HAP-1 (cell line): ENCODE measurements at regions not wholly inside any gene's neighbourhood (a gene's known extent, or its start where the extent isn't known, plus 50 kb on each side); places are given as distances from the start of the nearest gene placed in this dataset.

Experiments used
- DNase-seq, 2 experiments: peaks; one replicate each; pipeline ENCODE4 v3.0.0-alpha.2; 2016 to 2020; ENCODE audit warnings: low spot score in 2 of 2
- H3K27me3 ChIP-seq: fragments of 250-450 bp; sonication (Bioruptor Pico); 2 replicates; pipeline ENCODE4 v1.5.1; 2020; ENCODE audit warnings: low read depth, mild to moderate bottlenecking, moderate library complexity
- H3K36me3 ChIP-seq: fragments of 250-450 bp; sonication (Bioruptor Pico); replicated peaks from 2 replicates; pipeline ENCODE4 v1.5.1; 2020; ENCODE audit warnings: mild to moderate bottlenecking
- H3K4me1 ChIP-seq: fragments of 250-450 bp; sonication (Bioruptor Pico); 2 replicates; pipeline ENCODE4 v1.5.1; 2020; ENCODE audit warnings: mild to moderate bottlenecking
- H3K4me3 ChIP-seq: fragments of 250-450 bp; sonication (Bioruptor Pico); 2 replicates; pipeline ENCODE4 v1.5.1; 2020; ENCODE audit warnings: mild to moderate bottlenecking, moderate library complexity
- H3K9me3 ChIP-seq: fragments of 250-450 bp; sonication (Bioruptor Pico); 2 replicates; pipeline ENCODE4 v1.5.1; 2020; ENCODE audit warnings: mild to moderate bottlenecking, moderate library complexity
- in situ Hi-C: fragments of 300-500 bp; cut with MboI; formaldehyde crosslinking; loops from 3 replicates; pipeline ENCODE4 v1.14.3; 2020; ENCODE audit warnings: low sequenced_read_pairs, inconsistent platforms, mixed read lengths

DNA sequence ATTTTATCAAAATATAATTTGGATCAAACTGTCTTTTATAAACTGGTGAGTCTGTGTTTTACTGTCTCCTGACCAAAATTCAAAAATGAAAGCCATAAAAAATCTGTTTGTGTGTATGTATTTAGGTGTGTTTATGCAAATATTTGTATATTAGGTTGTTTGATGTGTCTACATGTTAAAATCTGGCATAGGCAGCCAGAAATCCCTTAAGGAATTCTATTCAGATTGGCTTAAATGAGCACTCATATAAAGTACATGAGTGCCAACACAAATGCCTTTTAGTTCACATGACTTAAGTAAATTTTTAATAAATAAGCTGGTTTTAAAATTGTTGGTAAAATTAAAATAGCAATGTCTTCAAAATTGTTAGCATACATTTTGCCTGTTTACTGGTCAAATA, 133.3 kb upstream of the GUCY1A2 start:
- Histone ChIP-seq H3K9me3 (no peaks in the 10 kb centered on the region), H3K27me3 (0 out of 2 replicates have a peak, but pooled peaks cover 2% of the 10 kb centered on the region), H3K36me3 (no peaks in the 10 kb centered on the region), H3K4me1 (no peaks in the 10 kb centered on the region), H3K4me3 (no peak overlapping the region)
- in situ Hi-C loops, result no loop called here
- DNase-seq, result no peak

DNA sequence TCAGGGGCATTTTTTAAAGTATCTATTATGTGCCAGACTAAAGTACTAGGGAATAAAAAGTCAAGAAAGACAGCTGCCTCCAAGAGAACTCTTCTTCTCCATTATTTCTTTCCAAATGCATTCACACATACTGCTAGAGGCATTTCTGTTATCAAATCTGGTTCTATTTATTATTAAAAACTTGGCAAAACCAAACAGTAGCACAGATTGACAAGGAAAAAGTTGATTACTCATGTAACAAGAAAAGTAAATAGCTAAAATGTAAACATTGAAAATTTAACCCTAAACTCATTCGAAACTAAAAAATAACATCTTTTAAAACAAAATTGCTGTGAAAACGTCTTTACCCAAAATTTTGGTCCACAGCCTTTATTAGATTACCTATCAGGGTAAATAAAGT, 132.9 kb upstream of the GUCY1A2 start:
- in situ Hi-C loops, result no loop called here
- Histone ChIP-seq H3K4me1 (no peaks in the 10 kb centered on the region), H3K4me3 (no peak overlapping the region), H3K36me3 (no peaks in the 10 kb centered on the region), H3K9me3 (no peaks in the 10 kb centered on the region), H3K27me3 (0 out of 2 replicates have a peak, but pooled peaks cover 5% of the 10 kb centered on the region)
- DNase-seq, result no peak

DNA sequence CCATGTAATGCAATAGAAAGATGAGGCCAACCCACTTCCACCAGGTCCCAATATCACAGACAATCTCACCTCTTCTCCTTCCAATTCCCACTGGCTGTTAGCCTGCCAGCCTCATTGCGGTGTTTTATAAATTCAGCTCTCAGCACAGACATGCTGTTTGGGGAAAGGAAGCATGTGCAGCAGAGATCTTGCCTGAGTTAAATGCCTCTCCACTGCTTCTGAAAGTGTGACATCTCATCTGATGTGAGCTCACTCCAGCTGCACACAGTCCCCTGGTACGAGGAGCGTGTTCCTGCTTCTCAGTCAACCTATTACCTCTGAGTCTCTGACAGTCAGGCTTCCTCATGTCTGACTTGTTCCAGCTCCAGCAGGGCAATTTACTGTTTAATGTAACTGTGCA, 122.7 kb upstream of the GUCY1A2 start:
- in situ Hi-C loops, result no loop called here
- no peaks in the 10 kb centered on the region for H3K4me1 ChIP-seq

DNA sequence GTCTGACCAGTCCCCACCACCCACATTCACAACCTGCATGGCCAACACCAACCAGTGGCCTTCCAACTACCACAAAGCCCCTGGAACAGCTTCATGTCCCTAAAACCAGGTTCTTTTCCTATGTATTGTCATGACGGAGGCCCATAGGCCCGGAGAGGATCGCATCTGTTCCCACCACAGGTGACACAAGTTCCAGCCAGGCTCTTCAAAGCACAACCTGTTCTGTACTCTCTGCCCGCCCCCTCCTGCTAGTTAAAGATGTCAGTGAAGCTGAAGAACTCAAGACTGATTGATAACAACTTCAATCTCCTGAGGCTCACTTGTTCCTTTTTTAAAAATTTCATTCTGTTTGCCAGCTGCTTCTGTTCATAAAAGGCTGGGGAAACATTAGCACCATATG, 121.1 kb upstream of the GUCY1A2 start:
- in situ Hi-C loops, result no loop called here
- no peak for DNase-seq
- Histone ChIP-seq H3K4me3 (no peak overlapping the region), H3K36me3 (no peaks in the 10 kb centered on the region), H3K27me3 (no peaks in the 10 kb centered on the region), H3K9me3 (no peaks in the 10 kb centered on the region), H3K4me1 (no peaks in the 10 kb centered on the region)

More for the DNA sequence above, 122.7 kb upstream of the GUCY1A2 start:
- DNase-seq, result no peak
- no peak overlapping the region for H3K4me3 ChIP-seq
- no peaks in the 10 kb centered on the region for H3K9me3 ChIP-seq
- H3K36me3 ChIP-seq, result no peaks in the 10 kb centered on the region
- no peaks in the 10 kb centered on the region for H3K27me3 ChIP-seq

DNA sequence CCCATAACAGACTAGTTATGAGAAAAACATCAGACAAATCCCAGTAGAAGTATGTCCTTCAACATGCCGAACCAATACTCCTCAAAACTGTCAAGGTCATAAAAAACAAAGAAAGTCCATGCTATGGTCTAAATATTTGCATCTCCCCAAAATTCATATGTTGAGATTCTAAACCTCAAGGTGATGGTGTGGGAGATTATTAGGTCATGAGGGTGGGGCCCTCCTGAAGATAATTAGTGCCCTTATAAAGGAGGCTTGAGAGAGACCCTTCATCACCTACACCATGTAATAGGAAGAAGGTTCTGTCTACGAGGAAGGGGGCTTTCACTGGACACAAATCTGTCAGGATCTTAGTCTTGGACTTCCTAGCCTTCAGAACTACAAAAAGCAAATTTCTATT, 118.6 kb upstream of the GUCY1A2 start:
- no peaks in the 10 kb centered on the region for H3K36me3 ChIP-seq
- H3K4me3 ChIP-seq, result no peak overlapping the region
- DNase-seq, result no peak
- H3K4me1 ChIP-seq, result no peaks in the 10 kb centered on the region
- in situ Hi-C loops, result no loop called here
- H3K9me3 ChIP-seq, result no peaks in the 10 kb centered on the region
- H3K27me3 ChIP-seq, result 0 out of 2 replicates have a peak, but pooled peaks cover 5% of the 10 kb centered on the region

DNA sequence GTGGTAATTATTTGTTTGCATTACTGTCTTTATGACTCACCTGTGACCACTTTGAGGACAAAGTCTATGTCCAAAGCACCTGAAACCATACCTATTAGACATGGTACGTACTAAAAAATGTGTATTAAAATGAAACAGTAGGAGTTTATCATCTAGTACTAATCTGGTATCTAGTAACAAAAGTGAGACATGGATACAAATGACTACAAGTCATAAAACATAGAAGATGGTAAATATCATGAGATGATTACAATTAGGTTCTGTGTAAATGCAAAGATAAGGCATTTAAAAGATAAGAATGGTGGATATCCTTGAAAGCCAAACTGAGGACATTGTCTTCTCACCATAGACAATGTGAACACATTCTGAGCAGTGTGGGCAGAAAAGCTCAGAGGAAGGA, 113.5 kb upstream of the GUCY1A2 start:
- in situ Hi-C loops, result no loop called here
- DNase-seq, result no peak
- H3K27me3 ChIP-seq, result 0 out of 2 replicates have a peak, but pooled peaks cover 5% of the 10 kb centered on the region

DNA sequence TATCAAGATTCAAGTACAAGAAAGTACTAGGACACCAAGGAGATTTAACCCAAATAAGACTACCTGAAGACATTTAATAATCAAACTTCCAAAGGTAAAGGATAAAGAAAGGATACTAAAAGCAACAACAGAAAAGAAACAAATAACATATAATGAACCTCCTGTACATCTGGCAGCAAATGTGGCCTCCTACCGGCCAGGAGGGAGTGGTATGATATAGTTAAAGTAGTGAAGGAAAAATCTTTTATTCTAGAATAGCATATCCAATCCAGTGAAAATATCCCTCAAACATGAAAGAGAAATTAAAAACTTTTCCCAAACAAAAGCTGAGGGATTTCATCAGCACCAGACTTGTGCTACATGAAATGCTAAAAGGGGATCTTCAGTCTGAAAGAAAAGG, 104.7 kb upstream of the GUCY1A2 start:
- H3K36me3 ChIP-seq, result no peaks in the 10 kb centered on the region
- no peaks in the 10 kb centered on the region for H3K27me3 ChIP-seq
- no peaks in the 10 kb centered on the region for H3K4me1 ChIP-seq
- in situ Hi-C loops, result no loop called here
- DNase-seq, result no peak
- H3K4me3 ChIP-seq, result no peak overlapping the region
- no peaks in the 10 kb centered on the region for H3K9me3 ChIP-seq

More for the DNA sequence above, 113.5 kb upstream of the GUCY1A2 start:
- Histone ChIP-seq H3K36me3 (no peaks in the 10 kb centered on the region), H3K4me3 (no peak overlapping the region), H3K9me3 (no peaks in the 10 kb centered on the region), H3K4me1 (no peaks in the 10 kb centered on the region)

DNA sequence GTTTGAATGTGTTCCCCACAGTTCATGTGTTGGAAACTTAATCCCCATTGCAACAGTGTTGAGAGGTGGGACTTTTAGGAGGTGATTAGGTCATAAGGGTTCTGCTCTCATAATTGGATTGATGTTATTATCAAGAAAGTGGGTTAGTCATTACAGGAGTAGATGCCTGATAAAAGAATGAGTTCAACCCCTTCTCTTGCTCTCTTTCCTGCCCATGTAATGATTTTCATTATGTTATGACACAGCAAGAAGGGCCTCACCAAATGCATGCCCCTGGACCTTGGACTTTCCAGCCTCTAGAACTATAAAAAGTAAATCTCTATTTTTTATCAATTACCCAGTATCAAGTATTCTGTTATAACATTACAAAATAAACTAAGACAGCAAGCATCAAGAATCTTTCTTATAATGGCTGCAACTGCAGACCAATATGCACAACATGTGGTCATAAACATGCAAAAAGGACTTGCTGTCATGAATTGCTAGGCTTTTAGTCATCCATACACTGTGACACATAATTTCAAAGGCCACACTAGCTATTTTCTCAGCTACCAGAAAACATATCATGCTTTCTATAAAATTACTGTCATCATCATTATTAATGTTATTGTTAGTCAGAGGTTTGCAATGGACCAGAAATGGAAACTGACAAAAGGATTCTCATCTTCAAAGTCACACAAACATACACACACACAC, 99.9 kb upstream of the GUCY1A2 start:
- Histone ChIP-seq H3K4me1 (no peaks in the 10 kb centered on the region), H3K4me3 (no peak overlapping the region), H3K36me3 (no peaks in the 10 kb centered on the region), H3K9me3 (no peaks in the 10 kb centered on the region), H3K27me3 (no peaks in the 10 kb centered on the region)
- in situ Hi-C loops, result no loop called here
- no peak for DNase-seq

DNA sequence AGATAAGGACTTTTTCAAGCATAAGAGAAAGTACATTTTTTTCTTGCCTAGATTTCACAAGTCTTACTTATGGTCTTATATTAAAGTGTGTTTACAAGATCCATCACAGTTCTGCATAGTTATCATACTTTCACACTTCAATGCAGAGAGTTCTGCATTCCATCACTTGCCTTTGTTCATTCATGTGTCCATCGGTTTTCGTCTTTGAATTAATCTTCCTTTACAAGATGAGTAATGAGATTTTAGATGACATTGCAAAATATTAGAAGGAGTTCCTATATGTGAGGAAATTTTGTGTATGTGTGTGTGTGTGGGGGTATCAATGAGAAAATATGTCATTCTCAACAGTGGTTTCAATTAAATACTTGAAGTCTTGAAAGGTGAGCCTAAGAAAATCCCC, 98.1 kb upstream of the GUCY1A2 start:
- Histone ChIP-seq H3K4me1 (no peaks in the 10 kb centered on the region), H3K9me3 (no peaks in the 10 kb centered on the region), H3K36me3 (no peaks in the 10 kb centered on the region), H3K4me3 (no peak overlapping the region), H3K27me3 (no peaks in the 10 kb centered on the region)
- in situ Hi-C loops, result no loop called here
- DNase-seq, result no peak

DNA sequence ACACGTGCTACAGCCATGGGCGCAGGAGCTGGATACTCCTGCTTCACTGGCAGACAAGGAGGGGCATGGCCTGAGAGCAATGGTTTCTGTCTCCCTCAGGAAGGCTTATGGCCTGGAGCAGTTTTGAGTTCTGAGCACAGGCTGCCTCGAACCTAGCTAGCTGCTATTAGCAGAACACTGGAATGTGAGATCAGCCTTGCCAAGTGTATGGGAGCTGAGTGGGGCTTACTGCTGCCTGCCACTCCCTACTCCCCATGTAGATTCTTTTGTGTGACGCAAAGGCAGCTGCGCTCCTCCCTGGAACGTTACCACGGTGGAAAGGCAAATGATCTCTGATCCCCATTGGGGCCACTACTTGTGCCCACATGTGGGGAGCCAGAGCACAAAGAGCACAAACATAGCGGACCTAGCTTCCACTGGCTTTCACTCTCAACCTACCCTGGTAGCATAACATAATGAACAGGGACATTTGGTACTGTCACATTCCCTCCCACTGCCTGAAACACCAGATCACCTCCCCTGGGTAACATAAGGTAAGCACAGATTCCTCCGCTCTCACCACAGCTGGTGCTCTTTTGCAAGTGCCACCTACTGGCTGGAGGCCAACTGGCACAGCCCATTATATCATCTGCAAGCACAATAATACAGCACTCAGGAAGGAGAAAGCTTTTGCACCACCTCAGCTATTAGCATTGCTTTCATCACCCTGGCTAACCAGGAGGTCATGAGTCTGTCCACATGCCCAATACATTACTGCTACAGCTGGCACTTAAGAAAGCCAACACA, 84.6 kb upstream of the GUCY1A2 start:
- Histone ChIP-seq H3K27me3 (no peaks in the 10 kb centered on the region), H3K36me3 (no peaks in the 10 kb centered on the region), H3K4me1 (no peaks in the 10 kb centered on the region), H3K4me3 (no peak overlapping the region), H3K9me3 (no peaks in the 10 kb centered on the region)
- in situ Hi-C loops, result no loop called here
- no peak for DNase-seq

DNA sequence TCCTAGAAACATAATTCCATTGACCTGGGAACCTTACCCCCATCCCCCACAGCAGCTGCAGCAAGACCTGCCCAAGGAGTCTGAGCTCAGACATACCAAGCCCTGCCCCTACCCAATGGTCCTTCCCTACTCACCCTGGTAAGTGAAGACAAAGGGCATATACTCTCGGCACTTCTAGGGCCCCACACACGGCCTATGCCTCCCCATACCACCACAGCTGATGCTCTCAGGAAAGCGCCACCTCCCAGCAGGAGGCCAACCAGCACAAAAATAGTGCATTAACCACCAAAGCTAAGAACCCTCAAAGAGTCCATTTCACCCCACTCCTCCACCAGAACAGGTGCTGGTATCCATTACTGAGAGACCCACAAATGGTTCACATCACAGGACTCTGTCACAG, 74.4 kb upstream of the GUCY1A2 start:
- no peak for DNase-seq
- Histone ChIP-seq H3K27me3 (no peaks in the 10 kb centered on the region), H3K4me1 (no peaks in the 10 kb centered on the region), H3K4me3 (no peak overlapping the region), H3K9me3 (no peaks in the 10 kb centered on the region), H3K36me3 (no peaks in the 10 kb centered on the region)
- in situ Hi-C loops, result no loop called here

DNA sequence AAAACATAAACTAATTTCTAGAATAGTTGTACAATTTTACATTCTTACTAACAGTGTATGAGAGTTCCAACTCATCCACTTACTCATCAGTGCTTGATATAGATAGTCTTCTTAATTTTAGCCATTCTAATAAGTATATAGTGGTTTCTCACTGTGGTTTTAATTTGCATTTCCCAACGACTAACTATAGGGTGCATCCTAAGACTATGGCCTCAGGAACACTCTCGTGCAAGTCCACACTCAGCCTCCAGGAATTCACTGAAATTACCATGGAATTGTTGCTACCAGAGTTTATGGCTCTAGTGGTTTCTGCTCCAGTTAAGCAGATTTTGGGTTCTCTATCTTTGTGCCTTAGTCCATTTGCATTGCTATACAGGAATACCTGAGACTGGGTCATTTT, 60.1 kb upstream of the GUCY1A2 start:
- no peaks in the 10 kb centered on the region for H3K36me3 ChIP-seq
- in situ Hi-C loops, result no loop called here
- no peak for DNase-seq
- H3K4me3 ChIP-seq, result no peak overlapping the region
- H3K27me3 ChIP-seq, result no peaks in the 10 kb centered on the region
- no peaks in the 10 kb centered on the region for H3K9me3 ChIP-seq
- H3K4me1 ChIP-seq, result no peaks in the 10 kb centered on the region

DNA sequence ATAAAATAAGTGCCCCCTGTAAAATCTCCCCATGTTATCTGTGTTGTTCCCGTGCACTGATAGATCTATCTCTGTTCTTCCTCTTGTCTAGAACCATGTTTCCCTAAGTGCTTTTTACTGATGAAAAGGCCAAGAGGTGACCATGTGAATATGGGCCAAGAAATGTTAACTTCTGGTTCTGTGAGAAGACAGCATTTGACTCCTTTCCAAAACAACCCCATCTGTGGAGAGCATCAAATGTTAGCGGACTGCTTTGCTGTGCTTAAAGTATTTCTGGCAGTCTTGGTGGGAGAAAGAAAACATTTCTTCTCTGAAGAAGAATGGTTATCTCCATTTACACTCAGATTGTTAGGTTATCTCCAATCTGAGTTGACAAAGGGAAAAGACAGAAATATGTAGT, 58.6 kb upstream of the GUCY1A2 start:
- Histone ChIP-seq H3K36me3 (no peaks in the 10 kb centered on the region), H3K4me3 (no peak overlapping the region), H3K27me3 (no peaks in the 10 kb centered on the region), H3K4me1 (no peaks in the 10 kb centered on the region), H3K9me3 (no peaks in the 10 kb centered on the region)
- no peak for DNase-seq
- in situ Hi-C loops, result no loop called here

DNA sequence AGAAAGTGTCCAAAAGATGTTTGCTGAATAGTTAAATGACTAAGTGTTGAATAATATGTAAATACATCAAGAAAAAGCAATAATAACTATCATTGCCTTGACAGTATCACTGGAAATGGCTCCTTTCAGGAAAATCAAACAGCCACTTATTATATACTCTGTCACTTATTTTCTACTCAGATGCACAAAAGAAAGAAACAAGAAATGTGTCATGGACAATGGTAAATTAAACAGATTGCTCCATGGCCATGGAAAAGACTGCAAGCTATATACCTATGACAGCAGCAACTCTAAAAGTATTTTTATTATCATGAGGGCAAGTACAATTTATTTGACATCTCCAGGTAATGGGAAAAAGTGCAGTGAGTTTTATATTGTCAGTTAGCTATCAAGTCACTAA, 52.9 kb upstream of the GUCY1A2 start:
- no peaks in the 10 kb centered on the region for H3K4me1 ChIP-seq
- no peaks in the 10 kb centered on the region for H3K27me3 ChIP-seq
- no peaks in the 10 kb centered on the region for H3K36me3 ChIP-seq
- H3K4me3 ChIP-seq, result no peak overlapping the region
- DNase-seq, result no peak
- in situ Hi-C loops, result no loop called here
- H3K9me3 ChIP-seq, result no peaks in the 10 kb centered on the region
